ENCODE measurements at regions not wholly inside any gene's neighbourhood (a gene's known extent, or its start where the extent isn't known, plus 50 kb on each side); places are given as distances from the start of the nearest gene placed in this dataset.

GRCh38 chr6:98470821-98471220, 363.6 kb upstream of the POU3F2 start:
- TF ChIP-seq ZNF207 (IDR thresholded peaks at IDR 0.05; ENCODE audit: borderline replicate concordance) = no peak
- no peak for TF ChIP-seq CEBPB (IDR thresholded peaks at IDR 0.05; ENCODE audit: borderline replicate concordance in 1 of 2, low read depth in 2 of 2, low read length in 2 of 2)
- no peak for TF ChIP-seq POLR2A (IDR thresholded peaks at IDR 0.05; ENCODE audit: low read depth, low read length)
- TF ChIP-seq NFYA (IDR thresholded peaks at IDR 0.05; ENCODE audit: borderline replicate concordance, low read depth, low read length) = no peak
- no peak for TF ChIP-seq CTCF (IDR thresholded peaks at IDR 0.05 in 2 of 3, conservative IDR thresholded peaks at IDR 0.05 in 1 of 3; ENCODE audit: control insufficient read depth in 2 of 3, extremely low read depth in 1 of 3, insufficient read depth in 1 of 3, low read depth in 3 of 3, low read length in 3 of 3)
- TF ChIP-seq KDM1A (IDR thresholded peaks at IDR 0.05; ENCODE audit: borderline replicate concordance) = no peak
- TF ChIP-seq EZH2 (IDR thresholded peaks at IDR 0.05; ENCODE audit: borderline replicate concordance, control insufficient read depth, low read depth, low read length) = no peak
- TF ChIP-seq GABPA (IDR thresholded peaks at IDR 0.05; ENCODE audit: low read depth) = no peak
- TF ChIP-seq CHD2 (IDR thresholded peaks at IDR 0.05; ENCODE audit: borderline replicate concordance, low read depth, low read length) = no peak
- no peak for TF ChIP-seq YBX1 (IDR thresholded peaks at IDR 0.05)
- no peak for TF ChIP-seq ZNF592 (IDR thresholded peaks at IDR 0.05)
- no peak for TF ChIP-seq TAF1 (IDR thresholded peaks at IDR 0.05; ENCODE audit: borderline replicate concordance, low read depth, low read length)
- no peak for TF ChIP-seq MAX (IDR thresholded peaks at IDR 0.05; ENCODE audit: low read depth, low read length)

Measured in GM12878 (cell line).